ENCODE measurements at regions not wholly inside any gene's neighbourhood (a gene's known extent, or its start where the extent isn't known, plus 50 kb on each side); places are given as distances from the start of the nearest gene placed in this dataset.

GRCh38 chr3:55341502-55342031 is 145.5 kb downstream of the WNT5A start:
- DNase-seq: no peak

GRCh38 chr3:55339819-55340218 is 147.3 kb downstream of the WNT5A start:
- DNase-seq: no peak

GRCh38 chr3:55339390-55339789 is 147.7 kb downstream of the WNT5A start:
- no peak for DNase-seq

- no peak for DNase-seq
These were observed 149.4 kb downstream of the WNT5A start for GRCh38 chr3:55337641-55338180.

GRCh38 chr3:55333923-55334322 is 153.2 kb downstream of the WNT5A start:
- DNase-seq: no peak

- no peak for DNase-seq
These were observed 154.1 kb downstream of the WNT5A start for GRCh38 chr3:55333046-55333445.

GRCh38 chr3:55332176-55332575 is 154.9 kb downstream of the WNT5A start:
- no peak for DNase-seq

- no peak for DNase-seq
These were observed 155.6 kb downstream of the WNT5A start for GRCh38 chr3:55331524-55331923.

- DNase-seq: no peak
These were observed 156.3 kb downstream of the WNT5A start for GRCh38 chr3:55330756-55331155.

GRCh38 chr3:55330355-55330754 is 156.8 kb downstream of the WNT5A start:
- peak; percentile 86 for DNase-seq

- peak; percentile 49 for DNase-seq
These were observed 157.3 kb downstream of the WNT5A start for GRCh38 chr3:55329849-55330248.

GRCh38 chr3:55327131-55327920 is 159.8 kb downstream of the WNT5A start:
- DNase-seq: peak; percentile 40

GRCh38 chr3:55322638-55323037 is 164.5 kb downstream of the WNT5A start:
- DNase-seq: no peak

- DNase-seq: no peak
These were observed 166.2 kb downstream of the WNT5A start for GRCh38 chr3:55320928-55321327.

- DNase-seq: no peak
These were observed 171.7 kb downstream of the WNT5A start for GRCh38 chr3:55315396-55315795.

- DNase-seq: no peak
These were observed 173.4 kb downstream of the WNT5A start for GRCh38 chr3:55313666-55314065.

- DNase-seq: no peak
These were observed 177.8 kb downstream of the WNT5A start for GRCh38 chr3:55309336-55309735.

- no peak for DNase-seq
These were observed 179.5 kb downstream of the WNT5A start for GRCh38 chr3:55307622-55308021.

- DNase-seq: no peak
These were observed 181.2 kb downstream of the WNT5A start for GRCh38 chr3:55305696-55306485.

GRCh38 chr3:55300701-55301100 is 186.4 kb downstream of the WNT5A start:
- DNase-seq: no peak

- peak; percentile 12 for DNase-seq
These were observed 189.4 kb downstream of the WNT5A start for GRCh38 chr3:55297706-55298105.

- no peak for DNase-seq
These were observed 189.9 kb downstream of the WNT5A start for GRCh38 chr3:55297245-55297644.

GRCh38 chr3:55296791-55297190 is 190.3 kb downstream of the WNT5A start:
- DNase-seq: no peak

- no peak for DNase-seq
These were observed 191.1 kb downstream of the WNT5A start for GRCh38 chr3:55296030-55296429.
